Esophagus squamous epithelium (tissue), 4 donors: ENCODE measurements at regions not wholly inside any gene's neighbourhood (a gene's known extent, or its start where the extent isn't known, plus 50 kb on each side); places are given as distances from the start of the nearest gene placed in this dataset.

Experiments used
- POLR2A ChIP-seq, 4 donors: fragments of 450-650 bp; IDR thresholded peaks; one replicate each; pipeline ENCODE4 v1.6.1; 2017; ENCODE audit warnings: antibody characterized with exemption in 4 of 4, mild to moderate bottlenecking in 4 of 4, moderate library complexity in 3 of 4
- TF ChIP-seq, protein P1 (sequence below), 6 experiments: fragments of 450-650 bp in 4 of 6; fragments of 200-600 bp in 2 of 6; sonication (generic) in 2 of 6; IDR thresholded peaks; one replicate each; pipeline ENCODE4 v1.5.1; 2016 to 2019; ENCODE audit warnings: antibody characterized with exemption in 6 of 6, mild to moderate bottlenecking in 4 of 6, moderate library complexity in 4 of 6

- TF ChIP-seq, protein P1, sequence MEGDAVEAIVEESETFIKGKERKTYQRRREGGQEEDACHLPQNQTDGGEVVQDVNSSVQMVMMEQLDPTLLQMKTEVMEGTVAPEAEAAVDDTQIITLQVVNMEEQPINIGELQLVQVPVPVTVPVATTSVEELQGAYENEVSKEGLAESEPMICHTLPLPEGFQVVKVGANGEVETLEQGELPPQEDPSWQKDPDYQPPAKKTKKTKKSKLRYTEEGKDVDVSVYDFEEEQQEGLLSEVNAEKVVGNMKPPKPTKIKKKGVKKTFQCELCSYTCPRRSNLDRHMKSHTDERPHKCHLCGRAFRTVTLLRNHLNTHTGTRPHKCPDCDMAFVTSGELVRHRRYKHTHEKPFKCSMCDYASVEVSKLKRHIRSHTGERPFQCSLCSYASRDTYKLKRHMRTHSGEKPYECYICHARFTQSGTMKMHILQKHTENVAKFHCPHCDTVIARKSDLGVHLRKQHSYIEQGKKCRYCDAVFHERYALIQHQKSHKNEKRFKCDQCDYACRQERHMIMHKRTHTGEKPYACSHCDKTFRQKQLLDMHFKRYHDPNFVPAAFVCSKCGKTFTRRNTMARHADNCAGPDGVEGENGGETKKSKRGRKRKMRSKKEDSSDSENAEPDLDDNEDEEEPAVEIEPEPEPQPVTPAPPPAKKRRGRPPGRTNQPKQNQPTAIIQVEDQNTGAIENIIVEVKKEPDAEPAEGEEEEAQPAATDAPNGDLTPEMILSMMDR (IDR thresholded peaks at IDR 0.05): no peak
- no peak for TF ChIP-seq POLR2A (IDR thresholded peaks at IDR 0.05)
These were observed 127.1 kb upstream of the SMAD3 start for GRCh38 chr15:66938114-66938830.
